HFF-Myc (cell line): ENCODE measurements at regions not wholly inside any gene's neighbourhood (a gene's known extent, or its start where the extent isn't known, plus 50 kb on each side); places are given as distances from the start of the nearest gene placed in this dataset.
"Not testable (repeated sequence)": the region's sequence is repeated elsewhere in the genome, so short reads cannot be mapped to it uniquely, and the experiment has no call there.

ENCODE experiments used
- DNase-seq: peaks from one replicate; pipeline ENCODE4 v3.0.0-alpha.2; 2011; ENCODE audit warnings: low read depth; ENCODE audit errors: extremely low read depth
- H3K4me3 ChIP-seq: replicated peaks from 2 replicates; pipeline ENCODE4 v1.5.1; 2011; ENCODE audit warnings: low read depth, mild to moderate bottlenecking, control low read depth, low read length
- CTCF ChIP-seq: IDR thresholded peaks from 2 replicates; pipeline ENCODE4 v1.5.1; 2012; ENCODE audit warnings: mild to moderate bottlenecking, low read depth, low read length, control low read depth; ENCODE audit errors: missing control alignments

GRCh38 chr6:76584121-76584520, 511.7 kb upstream of the IMPG1 start:
- no peak for TF ChIP-seq CTCF
- no peak overlapping the region for H3K4me3 ChIP-seq
- DNase-seq = no peak

DNA sequence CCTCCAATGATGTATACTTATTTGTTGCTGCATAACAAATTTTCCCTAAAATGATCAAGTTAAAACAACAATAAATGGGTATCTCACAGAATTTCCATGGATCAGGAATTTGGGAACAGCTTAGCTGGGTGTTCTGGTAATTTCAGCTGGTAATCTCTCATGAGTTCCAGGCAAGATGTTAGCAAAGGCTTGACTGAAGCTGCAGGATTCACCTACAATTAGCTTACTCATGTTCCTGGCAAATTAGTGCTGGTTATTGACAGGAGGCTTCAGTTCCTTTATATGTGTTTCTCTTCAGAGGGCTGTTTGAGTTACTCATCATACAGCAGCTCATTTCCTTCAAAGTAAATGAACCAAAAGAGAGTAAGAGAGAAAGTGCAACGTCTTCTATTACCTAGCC, 506.3 kb upstream of the IMPG1 start:
- DNase-seq = no peak
- H3K4me3 ChIP-seq = no peak overlapping the region
- no peak for TF ChIP-seq CTCF

GRCh38 chr6:76574746-76575145, 502.3 kb upstream of the IMPG1 start:
- no peak for TF ChIP-seq CTCF
- DNase-seq = no peak

GRCh38 chr6:76565932-76566331, 493.5 kb upstream of the IMPG1 start:
- H3K4me3 ChIP-seq = no peak overlapping the region
- DNase-seq = no peak
- TF ChIP-seq CTCF = no peak

More at GRCh38 chr6:76574746-76575145, 502.3 kb upstream of the IMPG1 start:
- H3K4me3 ChIP-seq = no peak overlapping the region

DNA sequence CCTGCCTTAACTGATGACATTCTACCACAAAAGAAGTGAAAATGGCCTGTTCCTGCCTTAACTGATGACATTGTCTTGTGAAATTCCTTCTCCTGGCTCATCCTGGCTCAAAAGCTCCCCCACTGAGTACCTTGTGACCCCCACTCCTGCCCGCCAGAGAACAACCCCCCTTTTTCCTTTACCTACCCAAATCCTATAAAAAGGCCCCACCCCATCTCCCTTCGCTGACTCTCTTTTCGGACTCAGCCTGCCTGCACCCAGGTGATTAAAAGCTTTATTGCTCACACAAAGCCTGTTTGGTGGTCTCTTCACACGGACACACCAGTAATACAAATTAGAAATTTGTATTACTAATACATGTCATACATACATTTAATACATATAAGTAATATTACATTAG, 489.9 kb upstream of the IMPG1 start:
- not testable (repeated sequence) for DNase-seq, H3K4me3 ChIP-seq

DNA sequence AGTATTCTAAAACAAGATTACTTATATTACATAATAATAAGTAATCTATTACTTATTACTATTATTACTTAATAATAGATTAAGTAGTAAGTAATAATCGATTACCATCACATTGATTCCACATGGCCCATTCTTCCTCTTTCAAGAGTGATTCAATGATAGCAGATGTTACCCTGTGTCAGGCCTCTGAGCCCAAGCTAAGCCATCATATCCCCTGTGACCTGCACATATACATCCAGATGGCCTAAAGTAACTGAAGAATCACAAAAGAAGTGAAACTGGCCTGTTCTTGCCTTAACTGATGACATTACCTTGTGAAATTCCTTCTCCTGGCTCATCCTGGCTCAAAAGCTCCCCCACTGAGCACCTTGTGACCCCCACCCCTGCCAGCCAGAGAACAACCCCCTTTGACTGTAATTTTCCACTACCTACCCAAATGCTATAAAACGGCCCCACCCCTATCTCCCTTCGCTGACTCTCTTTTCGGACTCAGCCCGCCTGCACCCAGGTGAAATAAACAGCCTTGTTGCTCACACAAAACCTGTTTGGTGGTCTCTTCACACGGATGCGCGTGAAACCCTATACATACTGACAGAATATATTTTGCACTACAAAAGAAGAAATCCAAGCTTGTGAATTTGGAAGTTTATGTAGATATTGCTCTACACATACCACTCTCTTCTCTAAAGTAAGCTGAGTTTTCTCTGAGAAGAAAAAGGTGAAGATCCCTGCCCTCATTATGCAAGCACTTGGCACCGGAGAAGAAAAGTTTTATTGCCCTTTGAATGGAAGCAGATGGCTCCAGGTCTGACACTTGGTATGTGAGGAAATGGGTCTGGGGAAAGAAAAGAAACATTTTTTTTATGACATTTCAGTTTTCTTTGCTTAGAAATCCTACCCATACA, 488.6 kb upstream of the IMPG1 start:
- DNase-seq, H3K4me3 ChIP-seq: not testable (repeated sequence)

- TF ChIP-seq CTCF = no peak
- no peak overlapping the region for H3K4me3 ChIP-seq
- DNase-seq = no peak
Measured at GRCh38 chr6:76553256-76553655, 480.8 kb upstream of the IMPG1 start.

GRCh38 chr6:76552268-76552667, 479.8 kb upstream of the IMPG1 start:
- no peak for DNase-seq
- H3K4me3 ChIP-seq = no peak overlapping the region
- TF ChIP-seq CTCF = no peak
